DMS114 treated with DMSO at 0.1 percent for 48 hours (cell line): ENCODE measurements at regions not wholly inside any gene's neighbourhood (a gene's known extent, or its start where the extent isn't known, plus 50 kb on each side); places are given as distances from the start of the nearest gene placed in this dataset.

Source experiments
- DNase-seq: peaks from one replicate; lab custom pipeline; 2025; ENCODE audit not compliant: unreplicated experiment; lab: John Stamatoyannopoulos, UW

DNA sequence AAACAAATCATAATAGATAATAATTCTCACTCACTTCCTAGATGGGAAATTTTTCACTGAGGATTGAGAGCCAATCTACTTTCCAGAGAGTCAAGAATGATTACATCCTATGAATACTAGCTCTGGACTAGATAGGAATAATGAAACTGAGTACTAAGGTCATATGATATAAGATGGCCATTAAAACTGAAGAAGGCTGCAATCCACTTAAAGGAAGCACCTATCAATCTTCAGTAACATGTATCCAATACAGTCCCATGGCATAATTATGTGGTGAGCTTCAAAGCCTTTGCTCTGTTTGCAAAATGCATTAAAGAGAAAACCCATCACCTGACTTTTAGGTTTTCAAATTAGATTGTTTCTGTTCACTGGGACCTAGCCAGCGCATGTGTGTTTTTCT is 398.0 kb upstream of the MEIS1 start:
- DNase-seq = no peak

DNA sequence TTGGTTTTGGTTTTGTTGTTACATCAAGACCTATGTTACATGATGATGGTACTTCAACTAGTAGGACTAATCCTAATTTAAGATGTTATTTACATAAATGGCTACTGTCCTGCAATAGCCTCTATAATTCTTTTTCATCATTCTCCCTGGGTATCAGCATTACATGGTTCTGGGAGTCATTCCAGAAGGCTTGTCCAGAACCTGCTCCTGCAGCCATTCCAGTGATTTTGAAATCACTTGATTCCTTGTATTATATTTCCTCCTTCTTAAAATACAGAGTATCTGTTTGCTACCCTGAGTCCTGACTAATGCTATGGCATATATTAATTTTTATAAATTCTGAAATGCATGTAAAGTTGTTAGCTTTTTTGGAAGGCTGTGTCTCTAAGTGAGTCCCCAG is 400.5 kb upstream of the MEIS1 start:
- DNase-seq = no peak

DNA sequence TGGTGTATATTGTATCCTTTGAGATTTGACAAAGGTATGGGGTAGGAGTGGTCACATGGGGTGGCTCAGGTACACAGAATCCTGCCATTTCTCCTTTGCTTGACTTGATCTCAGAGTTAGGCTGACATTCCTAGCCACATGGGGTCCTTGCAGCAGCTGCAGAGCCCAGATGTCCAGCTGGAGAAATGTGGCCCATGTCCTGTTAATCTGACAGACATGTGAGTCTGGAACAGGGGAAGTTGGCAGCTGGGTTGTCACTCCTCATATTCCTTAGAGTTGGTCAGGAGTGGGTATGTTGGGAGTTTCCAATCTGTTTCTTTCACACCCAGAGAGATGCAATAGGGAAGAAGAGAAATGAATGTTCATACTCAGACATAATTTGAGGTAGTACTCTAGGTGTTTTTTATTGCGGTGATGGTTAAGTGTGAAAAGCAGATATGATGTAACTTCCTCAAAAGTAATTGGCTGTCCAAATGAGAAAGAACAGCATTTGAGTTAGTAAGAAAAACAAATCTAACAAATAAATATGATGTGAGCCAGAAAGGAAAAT is 402.6 kb upstream of the MEIS1 start:
- DNase-seq = no peak

- no peak for DNase-seq
Observed at GRCh38 chr2:66031236-66031635, 403.7 kb upstream of the MEIS1 start.

DNA sequence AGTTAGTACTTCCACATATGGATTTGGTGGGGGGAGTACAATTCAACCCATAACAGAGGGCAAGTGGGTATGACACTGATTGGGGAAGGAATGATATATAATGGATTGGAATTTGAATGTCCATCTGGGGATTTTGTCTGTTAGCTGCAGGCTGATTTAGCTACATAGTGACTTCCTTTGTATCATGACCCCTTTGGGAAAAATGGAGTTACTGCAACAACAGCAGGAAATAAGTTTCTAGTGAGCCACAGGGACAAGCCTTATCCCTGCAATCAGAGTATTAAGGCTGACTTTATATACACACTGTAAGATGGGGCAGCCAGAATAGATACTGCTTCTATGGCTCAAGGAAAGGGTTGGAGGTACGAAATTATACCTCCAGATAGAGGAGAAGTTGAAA is 404.4 kb upstream of the MEIS1 start:
- no peak for DNase-seq

- DNase-seq = no peak
Observed at GRCh38 chr2:66024391-66024790, 410.5 kb upstream of the MEIS1 start.

DNA sequence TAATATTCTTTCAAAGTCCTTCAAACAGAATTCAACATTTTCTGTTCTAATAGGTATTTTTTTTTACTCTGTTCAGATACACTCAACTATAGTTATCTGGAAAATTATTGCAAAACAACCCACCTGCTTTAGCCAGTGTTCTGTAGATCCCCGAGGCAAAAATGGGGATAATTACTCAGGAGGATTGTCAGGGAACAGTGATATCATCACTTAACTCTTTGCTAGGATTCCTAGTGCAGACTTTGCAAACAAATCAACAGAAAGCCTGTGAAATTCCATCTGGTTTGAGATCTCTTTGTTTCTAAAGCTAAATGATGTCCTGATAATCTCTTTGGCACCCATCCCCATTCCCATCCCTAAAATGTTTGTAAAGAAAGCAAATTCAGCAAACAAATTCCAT is 413.6 kb upstream of the MEIS1 start:
- no peak for DNase-seq

DNA sequence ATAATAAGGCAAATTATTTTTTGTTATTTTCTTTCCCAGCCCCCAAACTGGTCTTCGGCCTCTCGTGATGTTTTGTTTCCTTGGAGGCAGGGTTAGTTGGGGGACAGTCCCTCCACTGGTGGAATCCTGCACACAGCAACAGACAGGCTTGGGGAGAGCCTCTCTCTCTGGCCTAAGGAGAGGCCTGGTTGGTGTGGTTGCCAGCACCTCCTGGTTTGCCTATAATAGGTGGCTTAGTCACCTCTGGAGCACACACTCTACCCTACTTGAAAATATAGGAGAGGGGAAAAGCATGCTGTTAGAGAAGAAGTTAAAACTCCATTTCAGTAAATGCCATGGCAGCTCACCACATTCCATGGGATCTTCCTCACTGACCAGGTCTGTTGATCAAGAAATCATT is 417.2 kb upstream of the MEIS1 start:
- DNase-seq = no peak

DNA sequence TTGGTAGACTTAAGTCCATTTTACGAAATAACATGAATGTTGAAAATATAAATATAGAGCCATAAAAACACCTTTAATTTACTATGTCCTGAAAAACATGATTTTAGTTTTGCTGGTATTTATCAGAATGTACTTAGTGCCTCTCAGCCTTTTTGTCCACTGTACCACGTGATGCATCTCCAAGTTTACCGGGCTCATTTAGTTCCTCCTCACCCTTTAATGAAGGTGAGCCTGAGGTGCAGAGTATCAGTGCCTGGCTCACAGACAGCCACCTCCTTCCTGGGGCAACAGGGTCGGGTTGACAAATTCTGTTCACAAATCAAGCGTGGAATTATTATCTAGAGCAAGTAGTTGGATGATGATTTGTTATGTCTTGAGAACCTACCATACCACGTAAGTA is 420.5 kb upstream of the MEIS1 start:
- no peak for DNase-seq

GRCh38 chr2:66013456-66013855 is 421.5 kb upstream of the MEIS1 start:
- DNase-seq = no peak

GRCh38 chr2:66003931-66004330 is 431.0 kb upstream of the MEIS1 start:
- DNase-seq = no peak

- no peak for DNase-seq
Observed at GRCh38 chr2:66001538-66001937, 433.4 kb upstream of the MEIS1 start.

GRCh38 chr2:66000901-66001300 is 434.0 kb upstream of the MEIS1 start:
- DNase-seq = no peak

GRCh38 chr2:65999796-66000195 is 435.1 kb upstream of the MEIS1 start:
- DNase-seq = no peak

DNA sequence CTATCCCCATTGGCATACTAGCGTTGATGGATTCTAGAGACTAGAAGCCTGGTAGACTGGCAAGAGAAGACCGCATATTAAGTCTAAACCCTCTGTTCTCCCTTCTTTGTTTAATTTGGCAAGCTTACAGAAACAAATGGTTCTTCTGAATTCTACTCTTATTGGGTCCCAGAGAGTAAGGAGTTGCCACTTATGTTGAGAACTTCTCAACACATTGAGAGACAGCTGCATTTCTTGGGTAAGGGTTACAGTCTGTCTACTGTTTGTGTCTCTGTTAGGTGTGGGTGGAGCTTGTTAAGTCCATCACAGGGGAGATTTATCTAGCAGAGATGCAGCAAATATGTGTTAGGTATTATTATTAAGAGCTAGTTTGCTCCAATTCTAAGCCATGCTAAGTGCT is 435.8 kb upstream of the MEIS1 start:
- no peak for DNase-seq

DNA sequence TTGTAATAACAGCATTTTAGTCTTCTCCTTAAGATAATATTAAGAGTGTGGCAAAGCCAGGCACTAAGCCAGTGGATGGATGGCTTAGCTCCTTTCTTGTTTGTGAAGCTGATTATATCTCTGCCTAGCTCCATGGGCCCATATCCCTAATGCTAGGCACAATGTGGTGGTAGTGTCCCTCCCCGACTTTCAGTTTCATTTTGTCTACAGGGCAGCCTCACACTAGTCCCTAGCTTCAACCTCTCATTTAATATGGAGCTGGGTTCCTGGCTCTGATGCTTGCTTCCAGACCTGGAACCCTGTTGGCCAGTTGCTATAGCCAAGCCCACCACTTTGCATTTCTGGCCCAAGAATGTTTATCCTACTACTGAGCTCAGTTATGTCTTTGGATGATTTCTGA is 437.0 kb upstream of the MEIS1 start:
- DNase-seq = no peak

DNA sequence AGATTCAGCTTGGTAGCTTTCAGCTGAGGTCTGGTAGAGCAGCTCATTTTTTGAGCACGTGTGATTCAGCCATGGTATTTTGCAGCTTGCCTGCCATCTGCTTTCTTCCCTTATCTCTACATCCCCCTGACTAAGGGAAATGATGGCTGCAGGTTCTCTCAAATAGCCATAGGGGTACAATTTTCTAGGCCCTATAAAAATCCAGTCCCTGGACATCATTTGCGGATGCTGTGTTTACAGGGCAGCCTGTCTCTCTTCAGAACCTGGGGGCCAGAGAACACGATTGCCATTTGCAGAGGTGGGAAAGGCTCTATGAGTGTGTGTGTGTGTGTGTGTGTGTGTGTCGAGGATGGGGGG is 442.7 kb upstream of the MEIS1 start:
- no peak for DNase-seq

DNA sequence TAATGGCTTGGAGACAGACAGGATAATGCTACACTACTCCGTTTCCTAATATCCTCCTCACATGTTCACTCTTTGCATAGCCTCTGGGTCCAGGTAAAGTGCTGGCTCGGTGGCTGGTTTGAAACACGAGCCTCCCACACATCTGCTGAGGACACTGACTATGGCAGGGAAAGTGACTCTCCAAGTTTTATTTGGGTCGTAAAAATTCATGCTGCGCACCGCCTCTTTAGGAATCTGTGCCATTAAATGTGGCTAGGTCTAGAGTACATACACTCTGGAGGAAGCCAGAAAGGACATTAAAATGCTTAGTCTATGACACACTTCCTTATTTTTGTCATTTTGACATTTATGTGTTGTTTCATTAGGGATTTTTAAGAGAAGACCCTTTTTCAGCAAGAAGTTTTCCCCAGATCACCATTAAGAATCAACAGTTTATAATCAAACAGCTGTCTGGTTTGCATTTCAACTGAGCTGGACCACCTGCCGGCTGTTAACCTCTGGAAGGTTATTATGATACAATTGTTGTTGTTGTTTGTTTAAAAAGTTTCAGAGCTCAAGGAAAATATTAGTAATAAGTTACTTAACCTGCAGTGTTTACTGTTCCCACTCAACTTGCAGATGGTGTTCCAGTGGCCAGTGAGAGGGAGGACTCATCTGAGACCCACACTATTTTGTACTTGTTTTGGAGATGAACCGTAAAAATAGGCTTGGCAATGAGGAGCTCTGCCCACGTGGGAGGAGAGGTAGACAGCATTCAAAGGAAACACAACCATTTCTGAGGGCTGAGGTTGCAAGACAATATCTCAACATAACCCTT is 443.3 kb upstream of the MEIS1 start:
- no peak for DNase-seq

GRCh38 chr2:65985986-65986385 is 448.9 kb upstream of the MEIS1 start:
- no peak for DNase-seq

- DNase-seq = no peak
Observed at GRCh38 chr2:65980531-65980930, 454.4 kb upstream of the MEIS1 start.

DNA sequence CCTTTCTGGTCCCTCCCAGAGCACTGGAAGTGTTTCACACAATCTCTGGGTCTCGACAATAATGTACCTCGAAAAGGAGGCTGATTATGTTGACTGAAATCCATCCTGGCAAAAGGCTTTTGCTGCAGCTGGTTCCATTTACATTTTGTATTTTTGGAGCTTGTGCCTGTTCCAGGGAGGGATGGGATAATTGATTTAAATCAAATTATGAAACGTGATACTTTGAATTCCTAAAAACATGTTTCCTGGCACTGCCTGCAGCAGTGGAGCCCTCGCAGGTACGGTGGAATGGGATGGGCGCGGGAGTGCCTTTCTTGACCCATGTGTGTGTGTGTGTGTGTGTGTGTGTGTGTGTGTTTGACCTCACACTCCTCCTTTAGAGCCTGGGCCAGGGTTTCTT is 455.5 kb upstream of the MEIS1 start:
- no peak for DNase-seq

GRCh38 chr2:65974067-65974723 is 460.7 kb upstream of the MEIS1 start:
- no peak for DNase-seq

DNA sequence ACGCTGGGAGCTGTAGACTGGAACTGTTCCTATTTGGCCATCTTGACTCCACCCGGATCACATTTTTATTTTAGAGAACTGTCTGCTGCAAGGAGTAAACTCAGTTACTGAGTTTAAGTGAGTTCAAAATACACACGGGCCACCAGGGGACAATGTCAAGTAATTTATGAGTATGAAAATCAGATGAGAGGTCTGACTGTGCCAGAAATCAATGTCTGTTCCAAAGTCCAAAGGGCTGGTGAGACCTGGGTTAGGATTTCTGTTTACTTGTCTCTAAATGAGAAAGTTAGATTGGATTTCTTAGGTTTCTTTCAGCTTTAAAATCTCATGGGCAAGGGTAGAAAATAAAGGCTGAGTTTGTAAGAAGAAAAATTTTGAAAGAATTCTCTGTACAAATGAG is 465.8 kb upstream of the MEIS1 start:
- no peak for DNase-seq
